DOHH2 (cell line): ENCODE measurements at regions not wholly inside any gene's neighbourhood (a gene's known extent, or its start where the extent isn't known, plus 50 kb on each side); places are given as distances from the start of the nearest gene placed in this dataset.

Experiments
- CTCF ChIP-seq: fragments of 200-600 bp; sonication (generic); IDR thresholded peaks from one replicate; pipeline ENCODE4 v1.5.1; 2014; ENCODE audit warnings: antibody characterized with exemption, mild to moderate bottlenecking, low read depth, low read length; ENCODE audit not compliant: poor library complexity, severe bottlenecking
- EZH2phosphoT487 ChIP-seq: fragments of 200-600 bp; sonication (generic); IDR thresholded peaks from 2 replicates; pipeline ENCODE4 v1.6.1; 2017; ENCODE audit warnings: borderline replicate concordance, mild to moderate bottlenecking, antibody characterized with exemption, low read length, moderate library complexity, mixed read lengths

- TF ChIP-seq EZH2phosphoT487 (no peak), CTCF (no peak)
Measured at GRCh38 chr15:31525185-31525695, 198.6 kb downstream of the KLF13 start.
